ENCODE measurements at regions not wholly inside any gene's neighbourhood (a gene's known extent, or its start where the extent isn't known, plus 50 kb on each side); places are given as distances from the start of the nearest gene placed in this dataset.

GRCh38 chr21:41663805-41664788 is 102.8 kb downstream of the RIPK4 start:
- DNase-seq (ENCODE audit: low spot score, unreplicated experiment), result no peak
- Mint-ChIP-seq H3K4me3 (ENCODE audit: low read depth) (no peak overlapping the region), H3K36me3 (ENCODE audit: insufficient read depth) (no peaks in the 10 kb centered on the region), H3K9me3 (ENCODE audit: low read depth) (no peaks in the 10 kb centered on the region), H3K4me1 (ENCODE audit: low read depth) (peaks cover 16% of the 10 kb centered on the region), H3K27me3 (no peaks in the 10 kb centered on the region), H3K27ac (no peak overlapping the region)
- TF ChIP-seq CTCF (IDR thresholded peaks at IDR 0.05; ENCODE audit: unreplicated experiment), result peak; percentile 45

GRCh38 chr21:41662761-41663160 is 104.1 kb downstream of the RIPK4 start:
- Mint-ChIP-seq H3K27ac (no peak overlapping the region), H3K4me3 (ENCODE audit: low read depth) (no peak overlapping the region), H3K27me3 (peaks cover 6% of the 10 kb centered on the region), H3K4me1 (ENCODE audit: low read depth) (peaks cover 17% of the 10 kb centered on the region), H3K36me3 (ENCODE audit: insufficient read depth) (no peaks in the 10 kb centered on the region), H3K9me3 (ENCODE audit: low read depth) (no peaks in the 10 kb centered on the region)
- DNase-seq (ENCODE audit: low spot score, unreplicated experiment), result no peak
- TF ChIP-seq CTCF (IDR thresholded peaks at IDR 0.05; ENCODE audit: unreplicated experiment), result no peak

- DNase-seq (ENCODE audit: low spot score, unreplicated experiment), result no peak
- H3K9me3 Mint-ChIP-seq (ENCODE audit: low read depth), result no peaks in the 10 kb centered on the region
- no peaks in the 10 kb centered on the region for H3K36me3 Mint-ChIP-seq (ENCODE audit: insufficient read depth)
- no peak for TF ChIP-seq CTCF (IDR thresholded peaks at IDR 0.05; ENCODE audit: unreplicated experiment)
- peaks cover 6% of the 10 kb centered on the region for H3K27me3 Mint-ChIP-seq
- H3K4me1 Mint-ChIP-seq (ENCODE audit: low read depth), result peaks cover 17% of the 10 kb centered on the region
- H3K27ac Mint-ChIP-seq, result no peak overlapping the region
- no peak overlapping the region for H3K4me3 Mint-ChIP-seq (ENCODE audit: low read depth)
These were observed 104.7 kb downstream of the RIPK4 start for GRCh38 chr21:41662161-41662560.

GRCh38 chr21:41660748-41661147 is 106.1 kb downstream of the RIPK4 start:
- H3K4me3 Mint-ChIP-seq (ENCODE audit: low read depth), result no peak overlapping the region
- no peak for DNase-seq (ENCODE audit: low spot score, unreplicated experiment)
- TF ChIP-seq CTCF (IDR thresholded peaks at IDR 0.05; ENCODE audit: unreplicated experiment), result no peak
- H3K27me3 Mint-ChIP-seq, result peaks cover 6% of the 10 kb centered on the region
- H3K9me3 Mint-ChIP-seq (ENCODE audit: low read depth), result no peaks in the 10 kb centered on the region
- no peaks in the 10 kb centered on the region for H3K36me3 Mint-ChIP-seq (ENCODE audit: insufficient read depth)
- H3K4me1 Mint-ChIP-seq (ENCODE audit: low read depth), result peaks cover 19% of the 10 kb centered on the region
- H3K27ac Mint-ChIP-seq, result no peak overlapping the region

GRCh38 chr21:41659791-41660560 is 106.9 kb downstream of the RIPK4 start:
- no peak overlapping the region for H3K4me3 Mint-ChIP-seq (ENCODE audit: low read depth)
- H3K27ac Mint-ChIP-seq, result no peak overlapping the region
- H3K27me3 Mint-ChIP-seq, result peaks cover 6% of the 10 kb centered on the region
- H3K4me1 Mint-ChIP-seq (ENCODE audit: low read depth), result peaks cover 18% of the 10 kb centered on the region
- H3K9me3 Mint-ChIP-seq (ENCODE audit: low read depth), result peaks cover 3% of the 10 kb centered on the region
- peaks cover 2% of the 10 kb centered on the region for H3K36me3 Mint-ChIP-seq (ENCODE audit: insufficient read depth)
- DNase-seq (ENCODE audit: low spot score, unreplicated experiment), result no peak
- TF ChIP-seq CTCF (IDR thresholded peaks at IDR 0.05; ENCODE audit: unreplicated experiment), result no peak
